ENCODE measurements at regions not wholly inside any gene's neighbourhood (a gene's known extent, or its start where the extent isn't known, plus 50 kb on each side); places are given as distances from the start of the nearest gene placed in this dataset.

DNA sequence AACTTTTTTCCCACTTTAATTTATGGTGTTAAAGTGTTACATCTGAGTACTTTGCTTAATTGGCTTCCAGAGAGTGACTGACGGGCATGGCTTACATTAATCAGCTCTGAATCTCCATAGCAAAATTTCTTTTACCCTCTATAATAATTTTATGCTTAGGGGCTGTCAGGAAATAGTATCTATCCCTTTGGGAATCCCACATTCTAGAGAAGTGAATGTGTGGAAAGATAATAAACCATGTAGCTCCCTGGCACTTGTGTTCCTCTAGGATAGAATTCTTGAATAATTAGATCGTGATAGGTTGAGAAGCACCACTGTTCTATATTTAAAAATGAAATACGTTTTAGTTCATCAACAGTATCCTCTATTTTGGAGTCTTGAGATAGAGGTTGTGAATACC, 89.6 kb downstream of the DNAJB9 start:
- no peaks in the 10 kb centered on the region for H3K79me2 ChIP-seq (ENCODE audit: insufficient read depth, low read length)
- no peak overlapping the region for H3K4me2 ChIP-seq (ENCODE audit: insufficient read depth, low read length)
- H3K9me3 ChIP-seq (ENCODE audit: low read depth, low read length), result no peaks in the 10 kb centered on the region
- H3K4me3 ChIP-seq (ENCODE audit: insufficient read depth, low read length), result no peak overlapping the region
- DNase-seq (ENCODE audit: insufficient read length, low spot score, missing footprints), result no peak
- no peak overlapping the region for H2AFZ ChIP-seq (ENCODE audit: low read length)
- no peaks in the 10 kb centered on the region for H3K4me1 ChIP-seq (ENCODE audit: insufficient read depth, low read length)
- H3K27ac ChIP-seq (ENCODE audit: low read depth, low read length), result no peak overlapping the region
- H4K20me1 ChIP-seq (ENCODE audit: insufficient read depth, low read length), result no peaks in the 10 kb centered on the region
- H3K36me3 ChIP-seq (ENCODE audit: insufficient read depth, low read length), result no peaks in the 10 kb centered on the region
- no peaks in the 10 kb centered on the region for H3K27me3 ChIP-seq (ENCODE audit: insufficient read depth, low read length)
- TF ChIP-seq, protein P1, sequence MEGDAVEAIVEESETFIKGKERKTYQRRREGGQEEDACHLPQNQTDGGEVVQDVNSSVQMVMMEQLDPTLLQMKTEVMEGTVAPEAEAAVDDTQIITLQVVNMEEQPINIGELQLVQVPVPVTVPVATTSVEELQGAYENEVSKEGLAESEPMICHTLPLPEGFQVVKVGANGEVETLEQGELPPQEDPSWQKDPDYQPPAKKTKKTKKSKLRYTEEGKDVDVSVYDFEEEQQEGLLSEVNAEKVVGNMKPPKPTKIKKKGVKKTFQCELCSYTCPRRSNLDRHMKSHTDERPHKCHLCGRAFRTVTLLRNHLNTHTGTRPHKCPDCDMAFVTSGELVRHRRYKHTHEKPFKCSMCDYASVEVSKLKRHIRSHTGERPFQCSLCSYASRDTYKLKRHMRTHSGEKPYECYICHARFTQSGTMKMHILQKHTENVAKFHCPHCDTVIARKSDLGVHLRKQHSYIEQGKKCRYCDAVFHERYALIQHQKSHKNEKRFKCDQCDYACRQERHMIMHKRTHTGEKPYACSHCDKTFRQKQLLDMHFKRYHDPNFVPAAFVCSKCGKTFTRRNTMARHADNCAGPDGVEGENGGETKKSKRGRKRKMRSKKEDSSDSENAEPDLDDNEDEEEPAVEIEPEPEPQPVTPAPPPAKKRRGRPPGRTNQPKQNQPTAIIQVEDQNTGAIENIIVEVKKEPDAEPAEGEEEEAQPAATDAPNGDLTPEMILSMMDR (IDR thresholded peaks at IDR 0.05; ENCODE audit: extremely low read depth, low read depth, low read length), result no peak

DNA sequence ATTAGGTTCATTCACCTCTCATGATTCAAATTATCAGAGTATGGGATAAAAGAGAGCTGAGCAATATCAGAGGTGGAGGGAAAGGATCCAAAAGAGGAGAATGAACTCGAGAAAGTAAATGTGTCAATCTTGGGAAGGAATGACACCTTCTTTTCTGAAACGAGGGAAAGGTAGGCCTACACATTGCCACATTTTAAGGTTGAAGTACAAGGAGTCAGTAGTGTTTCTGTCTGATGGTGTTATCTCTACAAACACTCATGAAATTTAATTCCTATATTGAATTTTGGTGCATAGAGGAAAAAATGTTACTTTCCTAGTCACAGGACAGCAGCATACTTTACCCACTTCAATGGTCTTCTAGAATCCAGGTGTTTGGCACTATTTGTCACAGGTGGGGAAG, 90.2 kb downstream of the DNAJB9 start:
- TF ChIP-seq, protein P1 (IDR thresholded peaks at IDR 0.05; ENCODE audit: extremely low read depth, low read depth, low read length), result no peak
- Histone ChIP-seq H3K4me3 (ENCODE audit: insufficient read depth, low read length) (no peak overlapping the region), H2AFZ (ENCODE audit: low read length) (no peak overlapping the region), H3K27me3 (ENCODE audit: insufficient read depth, low read length) (no peaks in the 10 kb centered on the region), H3K27ac (ENCODE audit: low read depth, low read length) (no peak overlapping the region), H3K79me2 (ENCODE audit: insufficient read depth, low read length) (no peaks in the 10 kb centered on the region), H3K4me1 (ENCODE audit: insufficient read depth, low read length) (no peaks in the 10 kb centered on the region), H3K36me3 (ENCODE audit: insufficient read depth, low read length) (no peaks in the 10 kb centered on the region), H3K4me2 (ENCODE audit: insufficient read depth, low read length) (no peak overlapping the region), H4K20me1 (ENCODE audit: insufficient read depth, low read length) (no peaks in the 10 kb centered on the region), H3K9me3 (ENCODE audit: low read depth, low read length) (no peaks in the 10 kb centered on the region)
- DNase-seq (ENCODE audit: insufficient read length, low spot score, missing footprints), result no peak

DNA sequence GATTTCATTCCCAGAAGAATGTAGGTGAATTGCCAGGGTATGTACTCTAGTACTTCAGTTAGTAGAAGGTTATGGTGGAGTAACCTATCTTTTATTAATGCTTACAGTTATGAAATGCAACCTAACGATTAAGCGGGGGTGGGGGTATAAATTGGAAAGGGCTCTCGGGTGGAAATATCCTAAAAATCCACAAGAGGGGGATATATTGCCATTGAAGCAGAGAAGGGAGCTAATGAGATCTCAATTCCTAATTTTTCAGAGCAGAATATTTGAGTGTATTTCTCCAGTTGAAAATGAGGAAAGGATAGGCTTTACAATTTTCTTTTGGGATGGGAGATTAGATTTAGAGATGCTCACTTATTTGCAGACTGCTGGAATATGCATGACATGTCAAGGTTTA, 90.8 kb downstream of the DNAJB9 start:
- no peak overlapping the region for H3K4me2 ChIP-seq (ENCODE audit: insufficient read depth, low read length)
- no peak overlapping the region for H2AFZ ChIP-seq (ENCODE audit: low read length)
- H3K36me3 ChIP-seq (ENCODE audit: insufficient read depth, low read length), result no peaks in the 10 kb centered on the region
- no peaks in the 10 kb centered on the region for H3K4me1 ChIP-seq (ENCODE audit: insufficient read depth, low read length)
- H3K79me2 ChIP-seq (ENCODE audit: insufficient read depth, low read length), result no peaks in the 10 kb centered on the region
- H3K4me3 ChIP-seq (ENCODE audit: insufficient read depth, low read length), result no peak overlapping the region
- no peaks in the 10 kb centered on the region for H3K9me3 ChIP-seq (ENCODE audit: low read depth, low read length)
- no peaks in the 10 kb centered on the region for H4K20me1 ChIP-seq (ENCODE audit: insufficient read depth, low read length)
- peak; percentile 83 for DNase-seq (ENCODE audit: insufficient read length, low spot score, missing footprints)
- TF ChIP-seq, protein P1 (IDR thresholded peaks at IDR 0.05; ENCODE audit: extremely low read depth, low read depth, low read length), result peak; percentile 48
- H3K27ac ChIP-seq (ENCODE audit: low read depth, low read length), result no peak overlapping the region
- no peaks in the 10 kb centered on the region for H3K27me3 ChIP-seq (ENCODE audit: insufficient read depth, low read length)

DNA sequence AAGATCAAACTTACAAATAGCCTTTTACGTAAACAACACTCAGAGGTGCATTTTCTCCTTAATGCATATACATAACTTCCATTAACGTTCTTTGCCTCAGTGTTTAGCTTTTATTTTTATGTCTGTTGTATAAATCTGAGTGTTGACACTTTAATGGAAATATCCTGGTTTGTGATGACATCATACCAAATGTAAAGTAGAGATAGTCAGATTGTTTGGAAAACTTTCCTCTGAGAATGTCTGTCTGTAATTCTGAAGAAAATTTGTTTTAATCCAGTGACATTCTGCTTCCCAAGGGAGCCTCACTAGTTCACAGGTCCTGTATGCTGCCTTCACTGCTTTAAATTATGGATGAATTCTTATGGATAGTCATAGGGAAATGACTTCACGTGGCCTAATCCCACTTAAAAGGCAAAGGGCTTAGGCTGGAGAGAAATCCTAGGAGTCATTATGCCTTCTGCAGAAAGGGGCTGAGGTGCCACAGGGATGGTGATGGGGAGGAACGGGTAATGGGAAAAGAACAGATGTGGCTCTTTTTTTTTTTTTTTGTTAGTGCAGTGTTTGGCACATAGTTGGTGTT, 93.2 kb downstream of the DNAJB9 start:
- no peak for DNase-seq (ENCODE audit: insufficient read length, low spot score, missing footprints)
- Histone ChIP-seq H2AFZ (ENCODE audit: low read length) (no peak overlapping the region), H4K20me1 (ENCODE audit: insufficient read depth, low read length) (no peaks in the 10 kb centered on the region), H3K79me2 (ENCODE audit: insufficient read depth, low read length) (no peaks in the 10 kb centered on the region), H3K4me1 (ENCODE audit: insufficient read depth, low read length) (no peaks in the 10 kb centered on the region), H3K36me3 (ENCODE audit: insufficient read depth, low read length) (no peaks in the 10 kb centered on the region), H3K9me3 (ENCODE audit: low read depth, low read length) (no peaks in the 10 kb centered on the region), H3K27me3 (ENCODE audit: insufficient read depth, low read length) (no peaks in the 10 kb centered on the region), H3K4me2 (ENCODE audit: insufficient read depth, low read length) (no peak overlapping the region), H3K27ac (ENCODE audit: low read depth, low read length) (no peak overlapping the region), H3K4me3 (ENCODE audit: insufficient read depth, low read length) (no peak overlapping the region)
- TF ChIP-seq, protein P1 (IDR thresholded peaks at IDR 0.05; ENCODE audit: extremely low read depth, low read depth, low read length), result no peak
